ENCODE measurements at regions not wholly inside any gene's neighbourhood (a gene's known extent, or its start where the extent isn't known, plus 50 kb on each side); places are given as distances from the start of the nearest gene placed in this dataset.

DNA sequence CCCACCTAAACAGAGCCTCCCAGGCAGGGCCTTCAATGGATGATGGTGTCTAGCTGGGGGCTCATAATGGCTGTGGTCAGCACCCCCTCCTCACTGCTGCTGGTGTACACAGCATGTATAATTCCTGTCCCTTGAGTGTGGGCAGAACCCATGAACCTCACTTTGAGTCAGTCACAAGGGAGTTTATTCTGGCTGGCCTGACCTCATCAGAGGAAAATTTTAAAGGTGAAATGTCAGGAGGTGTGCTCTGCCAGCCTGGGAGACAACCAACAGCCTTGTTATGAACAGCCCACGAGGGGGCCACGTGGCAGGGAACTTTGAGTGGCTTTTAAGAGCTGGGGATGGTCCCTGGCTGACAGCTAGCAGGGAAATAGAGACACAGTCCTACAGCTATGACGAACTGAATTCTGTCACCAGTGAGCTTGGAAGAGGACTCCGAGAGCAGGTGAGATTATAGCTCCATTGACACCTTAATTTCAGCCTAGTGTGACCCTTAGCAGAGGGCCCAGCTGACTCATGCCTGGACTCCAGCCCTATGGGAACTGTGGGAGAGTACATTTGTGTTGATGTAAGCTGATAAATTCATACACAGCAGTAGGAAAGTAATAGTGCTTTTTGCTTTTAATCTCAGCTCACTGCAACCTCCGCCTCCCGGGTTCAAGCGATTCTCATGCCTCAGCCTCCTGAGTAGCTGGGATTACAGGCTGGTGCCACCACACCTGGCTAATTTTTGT is 73.5 kb upstream of the RUNX3 start:
- TF ChIP-seq POLR2A (IDR thresholded peaks at IDR 0.05; ENCODE audit: low read length) (no peak), GATA1 (IDR thresholded peaks at IDR 0.05; ENCODE audit: low read depth, low read length) (no peak)
